HG03095 (cell line): ENCODE measurements at regions not wholly inside any gene's neighbourhood (a gene's known extent, or its start where the extent isn't known, plus 50 kb on each side); places are given as distances from the start of the nearest gene placed in this dataset.

Source experiments
- ATAC-seq: cut with Tn5 transposase; IDR thresholded peaks from one replicate; pipeline ENCODE4 v1.9.1; 2021; ENCODE audit warnings: moderate library complexity; ENCODE audit not compliant: unreplicated experiment

GRCh38 chr2:43039376-43040080 lies 186.9 kb downstream of the ZFP36L2 start:
- ATAC-seq = no peak

GRCh38 chr2:43038696-43039094 lies 187.7 kb downstream of the ZFP36L2 start:
- no peak for ATAC-seq

GRCh38 chr2:43038034-43038695 lies 188.2 kb downstream of the ZFP36L2 start:
- no peak for ATAC-seq

- ATAC-seq = no peak
These were observed 190.5 kb downstream of the ZFP36L2 start for GRCh38 chr2:43035922-43036321.

- ATAC-seq = no peak
These were observed 191.5 kb downstream of the ZFP36L2 start for GRCh38 chr2:43034921-43035320.

GRCh38 chr2:43034242-43034619 lies 192.2 kb downstream of the ZFP36L2 start:
- ATAC-seq = no peak

- ATAC-seq = no peak
These were observed 192.8 kb downstream of the ZFP36L2 start for GRCh38 chr2:43033466-43034241.

- ATAC-seq = no peak
These were observed 193.5 kb downstream of the ZFP36L2 start for GRCh38 chr2:43033016-43033270.

- no peak for ATAC-seq
These were observed 194.0 kb downstream of the ZFP36L2 start for GRCh38 chr2:43032213-43033015.

GRCh38 chr2:43031471-43032212 lies 194.8 kb downstream of the ZFP36L2 start:
- no peak for ATAC-seq

- no peak for ATAC-seq
These were observed 195.7 kb downstream of the ZFP36L2 start for GRCh38 chr2:43030551-43031307.

- ATAC-seq = no peak
These were observed 197.2 kb downstream of the ZFP36L2 start for GRCh38 chr2:43029186-43029585.

- no peak for ATAC-seq
These were observed 198.2 kb downstream of the ZFP36L2 start for GRCh38 chr2:43028188-43028587.

- ATAC-seq = no peak
These were observed 199.1 kb downstream of the ZFP36L2 start for GRCh38 chr2:43027097-43027873.

GRCh38 chr2:43026426-43027096 lies 199.8 kb downstream of the ZFP36L2 start:
- no peak for ATAC-seq

GRCh38 chr2:43025709-43026295 lies 200.6 kb downstream of the ZFP36L2 start:
- ATAC-seq = no peak

GRCh38 chr2:43024515-43025011 lies 201.8 kb downstream of the ZFP36L2 start:
- no peak for ATAC-seq
